CD4-positive, alpha-beta T cell treated with Interleukin-17A for 4 hours (primary cell): ENCODE measurements at regions not wholly inside any gene's neighbourhood (a gene's known extent, or its start where the extent isn't known, plus 50 kb on each side); places are given as distances from the start of the nearest gene placed in this dataset.

Experiments
- DNase-seq: peaks from one replicate; pipeline ENCODE4 v3.0.0-alpha.2; 2020; ENCODE audit warnings: mixed read lengths

GRCh38 chr14:96931751-96932150 lies 134.6 kb downstream of the VRK1 start:
- no peak for DNase-seq

GRCh38 chr14:96934638-96935330 lies 137.6 kb downstream of the VRK1 start:
- no peak for DNase-seq

GRCh38 chr14:96938946-96939345 lies 141.8 kb downstream of the VRK1 start:
- DNase-seq = no peak

GRCh38 chr14:96940009-96940408 lies 142.8 kb downstream of the VRK1 start:
- DNase-seq = no peak

GRCh38 chr14:96944297-96944696 lies 147.1 kb downstream of the VRK1 start:
- no peak for DNase-seq

- DNase-seq = no peak
Measured at GRCh38 chr14:96945721-96946120, 148.5 kb downstream of the VRK1 start.

- no peak for DNase-seq
Measured at GRCh38 chr14:96949594-96949993, 152.4 kb downstream of the VRK1 start.

- DNase-seq = no peak
Measured at GRCh38 chr14:96951511-96951910, 154.3 kb downstream of the VRK1 start.

GRCh38 chr14:96953087-96953874 lies 156.1 kb downstream of the VRK1 start:
- no peak for DNase-seq

- no peak for DNase-seq
Measured at GRCh38 chr14:96953875-96954185, 156.6 kb downstream of the VRK1 start.

- no peak for DNase-seq
Measured at GRCh38 chr14:96956464-96957239, 159.5 kb downstream of the VRK1 start.

GRCh38 chr14:96958057-96958456 lies 160.9 kb downstream of the VRK1 start:
- no peak for DNase-seq

GRCh38 chr14:96959992-96960391 lies 162.8 kb downstream of the VRK1 start:
- no peak for DNase-seq

GRCh38 chr14:96960598-96961116 lies 163.5 kb downstream of the VRK1 start:
- DNase-seq = no peak

- no peak for DNase-seq
Measured at GRCh38 chr14:96961895-96962294, 164.7 kb downstream of the VRK1 start.

- peak; percentile 58 for DNase-seq
Measured at GRCh38 chr14:96962337-96962736, 165.2 kb downstream of the VRK1 start.

- DNase-seq = no peak
Measured at GRCh38 chr14:96964726-96965415, 167.7 kb downstream of the VRK1 start.

GRCh38 chr14:96965885-96966595 lies 168.9 kb downstream of the VRK1 start:
- no peak for DNase-seq

GRCh38 chr14:96975116-96975515 lies 177.9 kb downstream of the VRK1 start:
- DNase-seq = no peak

GRCh38 chr14:96978525-96979272 lies 181.5 kb downstream of the VRK1 start:
- no peak for DNase-seq

GRCh38 chr14:96979611-96980074 lies 182.5 kb downstream of the VRK1 start:
- DNase-seq = no peak
